GM10248 (cell line): ENCODE measurements at regions not wholly inside any gene's neighbourhood (a gene's known extent, or its start where the extent isn't known, plus 50 kb on each side); places are given as distances from the start of the nearest gene placed in this dataset.

ENCODE experiments used
- CTCF ChIA-PET: fragments of 300-600 bp; sonication (Branson Sonifier 250); formaldehyde crosslinking; extraction: SDS; loops from one replicate; lab custom pipeline; 2021; ENCODE audit warnings: antibody characterized with exemption; lab: Yijun Ruan, JAX
- POLR2A ChIA-PET: fragments of 350-650 bp; sonication (Branson Sonifier 250); formaldehyde crosslinking; extraction: SDS; loops from one replicate; lab custom pipeline; 2020; ENCODE audit warnings: antibody characterized with exemption; lab: Yijun Ruan, JAX
- DNase-seq: peaks from one replicate; pipeline ENCODE4 v3.0.0; 2012; ENCODE audit errors: extremely low spot score
- CTCF ChIP-seq: IDR thresholded peaks from 2 replicates; pipeline ENCODE4 v1.5.1; 2012; ENCODE audit warnings: mild to moderate bottlenecking, low read depth; ENCODE audit errors: extremely low read depth, missing control alignments, control extremely low read depth

GRCh38 chr4:26004290-26004689, 90.3 kb downstream of the SMIM20 start:
- POLR2A ChIA-PET, result no interaction called here
- TF ChIP-seq CTCF, result no peak
- no peak for DNase-seq
- CTCF ChIA-PET, result interaction anchor here (0.9 to 4.2 kb wide), 9 partner anchors 9 to 1006 kb away, joined by 3 to 39 read pairs (median 3); no protein-coding TSS in a partner anchor

- POLR2A ChIA-PET, result no interaction called here
These were observed 91.7 kb downstream of the SMIM20 start for GRCh38 chr4:26005764-26006163.

GRCh38 chr4:26008737-26009136, 94.7 kb downstream of the SMIM20 start:
- no peak for TF ChIP-seq CTCF
- ChIA-PET POLR2A (no interaction called here), CTCF (interaction anchor here (1.7 kb wide), 1 partner anchor 20 kb away, joined by 7 read pairs; no protein-coding TSS in a partner anchor)
- no peak for DNase-seq

More at GRCh38 chr4:26005764-26006163, 91.7 kb downstream of the SMIM20 start:
- no peak for TF ChIP-seq CTCF
- DNase-seq, result no peak
- CTCF ChIA-PET, result interaction anchor here (0.9 to 4.2 kb wide), 5 partner anchors 11 to 404 kb away, joined by 3 to 39 read pairs (median 6); no protein-coding TSS in a partner anchor

- ChIA-PET POLR2A (no interaction called here), CTCF (no interaction called here)
- no peak for TF ChIP-seq CTCF
- DNase-seq, result no peak
These were observed 95.5 kb downstream of the SMIM20 start for GRCh38 chr4:26009502-26009901.

- TF ChIP-seq CTCF, result no peak
- ChIA-PET POLR2A (no interaction called here), CTCF (interaction anchor here (0.9 kb wide), 1 partner anchor 14 kb away, joined by 3 read pairs; no protein-coding TSS in a partner anchor)
- no peak for DNase-seq
These were observed 96.3 kb downstream of the SMIM20 start for GRCh38 chr4:26010304-26010703.

GRCh38 chr4:26013629-26014028, 99.6 kb downstream of the SMIM20 start:
- ChIA-PET CTCF (interaction anchor here (1.1 to 4.3 kb wide), 3 partner anchors 9 to 25 kb away, joined by 4 to 20 read pairs (median 6); no protein-coding TSS in a partner anchor), POLR2A (no interaction called here)
- no peak for TF ChIP-seq CTCF
- DNase-seq, result no peak
